ENCODE measurements at regions not wholly inside any gene's neighbourhood (a gene's known extent, or its start where the extent isn't known, plus 50 kb on each side); places are given as distances from the start of the nearest gene placed in this dataset.

DNA sequence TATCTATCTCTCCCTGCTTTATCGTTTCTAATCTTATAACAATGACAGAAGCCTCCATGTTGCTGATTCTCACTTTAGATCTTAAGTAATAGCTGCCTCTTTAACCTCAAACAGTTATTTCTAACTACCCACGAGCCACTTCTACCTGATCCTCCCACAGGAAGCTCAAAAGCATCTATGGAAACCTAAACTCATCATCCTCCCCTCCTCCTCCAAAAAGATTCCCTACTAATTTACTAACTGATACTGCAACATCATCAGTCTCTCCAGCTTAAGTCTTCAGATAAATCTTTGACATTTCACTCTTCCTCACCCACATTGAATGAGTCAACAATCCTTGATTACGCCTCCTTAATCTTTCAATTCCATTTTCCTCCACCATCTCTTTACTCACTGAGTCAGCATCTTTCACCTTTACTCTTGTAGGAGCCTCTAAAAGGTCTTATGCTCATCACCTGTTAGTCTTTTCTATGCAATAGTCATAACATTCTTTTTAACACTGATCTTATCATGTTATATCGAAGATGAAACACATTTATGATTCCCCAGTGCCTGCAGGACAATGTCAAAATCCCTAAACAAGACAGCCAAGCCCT is 526.7 kb upstream of the CDH4 start:
- H3K9me2 ChIP-seq (ENCODE audit: insufficient read depth, low read length): no peaks in the 10 kb centered on the region
- H3K4me3 ChIP-seq (ENCODE audit: low read depth, low read length, poor library complexity, severe bottlenecking): no peak overlapping the region
- no TSS peak for BruUV-seq (replicated peaks)
- no peaks in the 10 kb centered on the region for H4K20me1 ChIP-seq (ENCODE audit: insufficient read depth, low read length)
- H3K4me1 ChIP-seq (ENCODE audit: insufficient read depth, low read length, poor library complexity, severe bottlenecking): no peaks in the 10 kb centered on the region
- no peak overlapping the region for H3K4me2 ChIP-seq (ENCODE audit: low read length)
- no peak for DNase-seq (ENCODE audit: low spot score)
- no peak for TF ChIP-seq CTCF (conservative IDR thresholded peaks at IDR 0.05; ENCODE audit: low read length)
- TF ChIP-seq EZH2phosphoT487 (IDR thresholded peaks at IDR 0.05; ENCODE audit: borderline replicate concordance, low read depth, low read length): no peak
- POLR2A ChIA-PET: no interaction called here
- no peak overlapping the region for H3K27ac ChIP-seq (ENCODE audit: low read depth, low read length, poor library complexity, severe bottlenecking)
- CTCF ChIA-PET (ENCODE audit: unreplicated experiment): no interaction called here
- intact Hi-C loops (cut with micrococcal nuclease; ENCODE audit: unreplicated experiment): no loop called here
- no peaks in the 10 kb centered on the region for H3K79me2 ChIP-seq (ENCODE audit: insufficient read depth, low read depth, low read length)
- no peaks in the 10 kb centered on the region for H3K9me3 ChIP-seq (ENCODE audit: low read length)
- no peaks in the 10 kb centered on the region for H3K36me3 ChIP-seq (ENCODE audit: insufficient read depth, low read length)
- H2AFZ ChIP-seq (ENCODE audit: low read length): no peak overlapping the region

- no peak for DNase-seq (ENCODE audit: low spot score)
- H3K4me3 ChIP-seq (ENCODE audit: low read depth, low read length, poor library complexity, severe bottlenecking): no peak overlapping the region
- TF ChIP-seq CTCF (conservative IDR thresholded peaks at IDR 0.05; ENCODE audit: low read length): no peak
- H3K79me2 ChIP-seq (ENCODE audit: insufficient read depth, low read depth, low read length): no peaks in the 10 kb centered on the region
- intact Hi-C loops (cut with micrococcal nuclease; ENCODE audit: unreplicated experiment): no loop called here
- no peaks in the 10 kb centered on the region for H3K36me3 ChIP-seq (ENCODE audit: insufficient read depth, low read length)
- H3K9me3 ChIP-seq (ENCODE audit: low read length): no peaks in the 10 kb centered on the region
- no peak overlapping the region for H3K4me2 ChIP-seq (ENCODE audit: low read length)
- no TSS peak for BruUV-seq (replicated peaks)
- ChIA-PET POLR2A (interaction anchor here (0.6 kb wide), 1 partner anchor 1057 kb away, joined by 3 read pairs; no protein-coding TSS in a partner anchor), CTCF (ENCODE audit: unreplicated experiment) (no interaction called here)
- no peak overlapping the region for H2AFZ ChIP-seq (ENCODE audit: low read length)
- H3K27ac ChIP-seq (ENCODE audit: low read depth, low read length, poor library complexity, severe bottlenecking): no peak overlapping the region
- no peaks in the 10 kb centered on the region for H4K20me1 ChIP-seq (ENCODE audit: insufficient read depth, low read length)
- no peaks in the 10 kb centered on the region for H3K4me1 ChIP-seq (ENCODE audit: insufficient read depth, low read length, poor library complexity, severe bottlenecking)
- no peaks in the 10 kb centered on the region for H3K9me2 ChIP-seq (ENCODE audit: insufficient read depth, low read length)
These were observed 524.6 kb upstream of the CDH4 start for GRCh38 chr20:60727425-60727824.

GRCh38 chr20:60728705-60729104 is 523.4 kb upstream of the CDH4 start:
- DNase-seq (ENCODE audit: low spot score): no peak
- BruUV-seq (replicated peaks): no TSS peak
- TF ChIP-seq CTCF (conservative IDR thresholded peaks at IDR 0.05; ENCODE audit: low read length) (no peak), EZH2phosphoT487 (IDR thresholded peaks at IDR 0.05; ENCODE audit: borderline replicate concordance, low read depth, low read length) (no peak)
- Histone ChIP-seq H3K4me1 (ENCODE audit: insufficient read depth, low read length, poor library complexity, severe bottlenecking) (no peaks in the 10 kb centered on the region), H3K9me2 (ENCODE audit: insufficient read depth, low read length) (no peaks in the 10 kb centered on the region), H2AFZ (ENCODE audit: low read length) (no peak overlapping the region), H4K20me1 (ENCODE audit: insufficient read depth, low read length) (no peaks in the 10 kb centered on the region), H3K36me3 (ENCODE audit: insufficient read depth, low read length) (no peaks in the 10 kb centered on the region), H3K4me3 (ENCODE audit: low read depth, low read length, poor library complexity, severe bottlenecking) (no peak overlapping the region), H3K4me2 (ENCODE audit: low read length) (no peak overlapping the region), H3K9me3 (ENCODE audit: low read length) (no peaks in the 10 kb centered on the region), H3K27ac (ENCODE audit: low read depth, low read length, poor library complexity, severe bottlenecking) (no peak overlapping the region), H3K79me2 (ENCODE audit: insufficient read depth, low read depth, low read length) (no peaks in the 10 kb centered on the region)
- ChIA-PET POLR2A (no interaction called here), CTCF (ENCODE audit: unreplicated experiment) (no interaction called here)
- intact Hi-C loops (cut with micrococcal nuclease; ENCODE audit: unreplicated experiment): no loop called here

Data from OCI-LY7 (cell line).